Astrocyte of the hippocampus (primary cell): ENCODE measurements at regions not wholly inside any gene's neighbourhood (a gene's known extent, or its start where the extent isn't known, plus 50 kb on each side); places are given as distances from the start of the nearest gene placed in this dataset.

ENCODE experiments used
- DNase-seq: peaks from one replicate; pipeline ENCODE4 v3.0.0; 2011; ENCODE audit warnings: low read depth, low spot score

DNA sequence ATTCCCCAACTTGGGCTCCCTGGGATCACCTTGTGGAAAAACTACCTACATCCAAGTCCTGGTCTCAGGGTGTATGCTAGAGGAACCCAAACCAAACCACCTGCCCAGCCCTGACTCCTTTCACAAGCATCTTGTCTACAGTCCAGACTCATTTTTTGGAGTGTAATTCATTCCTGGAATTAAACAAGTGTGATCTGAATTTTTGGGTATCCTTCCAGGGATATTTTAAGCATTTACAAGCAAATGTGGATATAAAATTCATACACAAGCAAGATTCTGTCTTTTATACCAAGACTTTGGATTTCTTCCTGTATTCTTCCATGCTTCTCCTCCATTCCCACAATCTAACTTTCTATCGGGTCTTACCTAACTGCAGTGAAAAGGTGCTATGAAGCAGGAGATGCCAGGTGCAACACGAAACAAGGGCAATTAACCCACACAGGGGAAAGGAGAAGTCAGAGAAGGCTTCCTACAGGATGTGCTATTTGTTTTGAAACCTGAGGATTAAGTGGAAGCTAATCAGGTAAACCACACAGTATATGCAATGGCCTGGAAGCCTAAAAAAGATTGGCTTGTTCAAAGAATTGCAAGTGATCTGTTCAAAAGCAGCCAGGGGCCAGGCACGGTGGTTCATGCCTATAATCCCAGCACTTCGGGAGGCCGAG, 417.2 kb upstream of the C16orf82 start:
- DNase-seq, result no peak

DNA sequence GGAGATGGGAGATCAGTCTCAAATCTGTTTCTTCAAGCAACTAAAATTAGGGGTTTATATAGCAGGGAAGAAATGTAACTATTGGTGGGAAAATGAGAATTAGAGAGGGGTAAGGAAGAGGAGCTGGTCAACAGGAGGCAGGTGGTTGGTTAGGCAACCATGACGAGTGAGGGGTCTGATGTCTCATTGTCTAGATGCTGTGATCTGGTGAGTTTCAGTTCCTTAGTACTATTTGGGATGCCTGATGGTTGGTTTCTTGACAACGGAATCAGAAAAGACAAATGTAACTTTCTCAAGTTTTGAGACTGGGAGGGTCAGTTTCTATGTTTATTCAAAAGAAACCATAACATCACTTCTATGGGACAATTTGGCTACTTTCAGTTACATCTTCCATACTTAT, 415.3 kb upstream of the C16orf82 start:
- DNase-seq, result no peak

DNA sequence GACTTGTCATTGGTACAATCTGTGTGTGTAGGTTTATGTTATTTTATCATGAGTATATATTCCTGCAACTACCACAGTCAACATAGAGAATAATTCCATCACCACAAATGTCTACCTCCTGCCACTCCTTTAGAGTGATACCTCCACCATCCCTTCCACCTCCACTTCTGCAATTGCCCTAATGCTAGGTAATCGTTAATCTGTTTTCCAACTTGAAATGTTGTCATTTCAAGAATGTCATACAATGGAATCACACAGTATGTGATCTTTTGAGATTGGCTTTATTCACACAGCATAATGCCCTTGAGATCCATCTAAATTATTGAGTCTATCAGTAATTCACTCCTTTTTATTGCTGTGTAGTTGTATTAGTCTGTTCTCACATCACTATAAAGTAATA, 414.8 kb upstream of the C16orf82 start:
- DNase-seq, result no peak

DNA sequence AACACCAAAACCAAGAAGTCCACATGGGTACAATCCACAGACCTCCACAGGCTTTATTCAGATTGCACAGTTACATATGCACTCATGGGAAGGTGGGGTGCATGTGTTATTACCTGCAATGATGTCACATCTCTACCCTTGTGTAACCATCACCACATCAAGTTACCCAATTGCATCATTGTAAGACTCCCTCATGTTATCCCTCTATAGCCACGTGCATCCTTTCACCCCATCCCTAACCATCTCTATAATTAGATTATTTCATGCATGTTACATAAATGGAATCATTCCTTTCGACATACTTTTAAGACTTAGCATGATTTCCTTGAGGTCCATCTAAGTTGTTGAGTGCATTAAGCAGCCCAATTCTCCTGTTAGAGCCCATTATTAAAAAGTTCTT, 408.2 kb upstream of the C16orf82 start:
- no peak for DNase-seq

- no peak for DNase-seq
Measured at GRCh38 chr16:26658915-26659314, 407.8 kb upstream of the C16orf82 start.

- DNase-seq, result no peak
Measured at GRCh38 chr16:26664086-26664485, 402.6 kb upstream of the C16orf82 start.

DNA sequence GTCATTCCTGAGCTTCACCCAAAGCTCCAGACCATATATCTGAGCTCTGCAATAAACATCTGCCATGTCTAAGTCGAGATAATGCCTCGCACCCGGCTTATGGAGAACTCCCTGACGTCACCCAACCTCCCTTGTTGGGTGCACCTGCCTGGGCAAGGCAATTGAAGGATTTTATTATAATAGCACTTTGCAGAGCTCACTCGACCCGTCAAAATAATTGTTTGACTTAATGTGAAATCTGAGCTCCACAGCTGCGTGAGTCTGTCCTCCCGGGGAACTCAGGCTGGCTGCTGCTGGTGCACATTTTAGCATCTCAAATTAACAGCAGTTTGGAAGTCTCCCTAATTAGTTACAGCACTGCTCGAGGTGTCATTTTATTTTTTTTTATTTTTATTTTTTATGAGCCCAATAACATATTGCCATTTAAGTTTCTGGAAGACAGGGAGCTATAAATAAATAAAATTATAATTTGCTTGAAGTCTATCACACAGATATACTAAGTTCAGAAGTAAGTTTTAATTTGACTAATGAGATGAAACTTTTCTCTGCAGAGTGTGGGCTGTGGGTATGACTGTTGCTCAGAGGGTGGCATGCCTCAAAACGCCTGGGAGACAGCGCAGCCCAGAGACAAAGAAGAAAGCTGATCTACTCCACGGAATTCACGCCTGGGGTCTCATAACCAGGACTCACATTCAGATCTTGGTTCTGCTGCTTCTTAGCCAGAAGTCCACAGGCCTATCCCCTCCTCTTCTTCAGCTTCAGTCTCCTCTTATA, 401.4 kb upstream of the C16orf82 start:
- DNase-seq, result no peak

- no peak for DNase-seq
Measured at GRCh38 chr16:26666486-26666885, 400.2 kb upstream of the C16orf82 start.

DNA sequence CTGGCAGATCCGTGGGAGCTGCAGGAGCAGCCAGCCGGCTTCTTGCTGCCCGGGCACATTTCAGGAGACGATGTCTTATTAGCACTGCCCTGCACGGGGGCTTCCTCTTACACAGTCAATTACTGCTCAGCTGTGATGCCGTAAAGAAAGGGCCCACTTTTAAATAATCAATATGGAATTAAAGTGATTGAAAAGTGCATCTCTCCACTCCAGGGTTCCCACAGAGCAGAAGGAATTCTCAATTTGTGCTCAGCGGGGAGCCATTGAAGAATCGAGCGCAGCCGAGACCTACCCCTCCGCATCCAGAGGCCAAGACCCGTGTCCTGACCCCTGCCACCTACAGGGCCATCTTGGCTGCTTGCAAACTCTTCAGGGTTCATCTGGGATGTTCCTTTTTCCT, 399.4 kb upstream of the C16orf82 start:
- no peak for DNase-seq

DNA sequence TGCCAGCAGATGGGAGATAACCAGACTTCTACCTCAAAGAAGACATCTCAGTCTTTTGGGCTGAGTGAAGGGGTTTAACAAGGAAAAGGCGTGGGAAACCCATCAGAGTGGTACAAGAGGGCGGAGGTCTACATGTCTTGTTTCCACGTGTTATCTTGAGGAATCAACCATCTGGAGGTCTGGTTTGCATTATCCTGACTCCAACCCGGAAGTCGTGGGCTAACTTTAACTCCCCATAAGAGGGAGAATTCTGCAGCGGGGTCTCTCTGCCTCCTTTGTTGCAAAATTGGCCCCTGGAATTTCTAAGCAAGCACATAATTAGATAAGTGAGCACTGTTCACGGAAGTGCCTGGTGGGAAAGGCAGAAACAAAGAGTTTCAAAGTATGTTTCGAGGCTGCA, 398.7 kb upstream of the C16orf82 start:
- no peak for DNase-seq

- DNase-seq, result no peak
Measured at GRCh38 chr16:26672206-26672605, 394.5 kb upstream of the C16orf82 start.

DNA sequence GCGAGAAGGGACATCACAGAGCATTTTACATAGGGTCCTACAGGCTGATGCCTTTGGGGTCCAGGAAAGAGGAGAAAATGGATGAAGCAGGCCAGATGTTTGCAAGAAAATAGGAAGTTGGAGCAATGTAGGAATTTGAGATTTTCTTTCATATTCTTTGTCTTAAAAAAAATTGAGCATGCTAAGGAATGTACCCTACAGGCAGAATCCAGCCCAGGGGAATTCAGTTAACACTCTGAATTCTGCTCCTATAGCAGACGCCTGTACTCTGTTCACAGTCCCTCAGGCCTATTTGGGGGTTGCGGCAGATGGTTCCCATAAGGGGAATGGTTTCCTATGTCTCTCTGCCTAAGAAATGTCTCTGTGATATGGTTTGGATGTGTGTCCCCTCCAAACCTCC, 393.7 kb upstream of the C16orf82 start:
- DNase-seq, result no peak

- no peak for DNase-seq
Measured at GRCh38 chr16:26680671-26681070, 386.1 kb upstream of the C16orf82 start.

DNA sequence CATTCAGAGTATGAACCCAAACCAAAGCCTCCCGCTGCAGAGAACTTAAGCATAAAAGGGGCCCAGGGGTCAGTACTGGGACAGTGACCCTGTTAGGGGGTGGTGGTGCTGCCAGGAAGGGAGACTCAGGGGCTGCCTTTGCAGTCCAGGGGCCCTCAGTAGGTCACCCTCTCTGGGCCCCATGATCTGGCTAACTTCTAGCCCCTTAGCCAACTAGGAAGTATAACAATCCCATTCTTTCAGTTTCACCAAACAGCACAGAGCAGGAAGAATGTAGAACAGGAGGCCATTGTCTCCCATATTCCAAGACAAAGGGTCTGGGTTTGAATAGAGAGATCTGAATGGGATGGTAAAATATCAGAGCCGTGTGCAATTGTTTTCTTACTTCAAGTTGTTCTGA, 378.6 kb upstream of the C16orf82 start:
- DNase-seq, result no peak

DNA sequence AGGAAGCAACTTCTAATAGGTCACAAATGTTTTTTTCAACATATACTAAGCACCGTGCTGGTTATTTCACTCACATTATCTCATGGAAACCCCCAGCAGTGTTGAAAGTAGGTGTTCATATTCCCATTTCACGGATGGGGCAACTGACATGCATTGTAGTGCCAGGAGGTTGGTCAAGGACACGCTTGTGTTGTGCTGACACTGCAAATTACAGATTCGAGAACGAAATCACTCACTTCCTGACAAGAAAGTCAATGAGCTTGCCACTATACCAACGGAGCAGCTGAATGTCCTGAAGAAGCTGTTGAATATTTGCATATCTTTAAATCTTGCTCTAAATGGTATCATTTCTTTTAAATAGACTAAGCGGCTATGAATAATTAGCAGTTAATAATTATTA, 378.0 kb upstream of the C16orf82 start:
- no peak for DNase-seq

DNA sequence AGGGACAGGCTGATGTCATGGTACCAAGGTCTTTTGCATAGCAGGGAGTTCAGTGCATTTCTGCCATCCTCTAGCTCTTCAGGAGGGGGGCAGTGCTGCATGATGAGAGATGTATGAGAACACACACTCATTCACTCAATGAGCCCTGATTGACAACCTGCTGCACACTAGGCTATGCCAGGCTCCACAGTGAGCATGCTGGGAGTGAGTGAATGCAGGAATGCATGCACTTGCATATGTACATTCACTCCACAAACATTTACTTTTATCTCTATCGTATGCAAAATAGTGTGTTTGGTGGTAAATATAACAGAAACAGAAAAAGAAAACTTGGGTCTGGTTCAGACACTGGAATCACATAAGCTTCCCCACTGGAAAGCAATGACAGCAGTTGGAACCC, 374.1 kb upstream of the C16orf82 start:
- DNase-seq, result no peak

- no peak for DNase-seq
Measured at GRCh38 chr16:26697807-26698206, 368.9 kb upstream of the C16orf82 start.

GRCh38 chr16:26700250-26700649, 366.5 kb upstream of the C16orf82 start:
- DNase-seq, result no peak

DNA sequence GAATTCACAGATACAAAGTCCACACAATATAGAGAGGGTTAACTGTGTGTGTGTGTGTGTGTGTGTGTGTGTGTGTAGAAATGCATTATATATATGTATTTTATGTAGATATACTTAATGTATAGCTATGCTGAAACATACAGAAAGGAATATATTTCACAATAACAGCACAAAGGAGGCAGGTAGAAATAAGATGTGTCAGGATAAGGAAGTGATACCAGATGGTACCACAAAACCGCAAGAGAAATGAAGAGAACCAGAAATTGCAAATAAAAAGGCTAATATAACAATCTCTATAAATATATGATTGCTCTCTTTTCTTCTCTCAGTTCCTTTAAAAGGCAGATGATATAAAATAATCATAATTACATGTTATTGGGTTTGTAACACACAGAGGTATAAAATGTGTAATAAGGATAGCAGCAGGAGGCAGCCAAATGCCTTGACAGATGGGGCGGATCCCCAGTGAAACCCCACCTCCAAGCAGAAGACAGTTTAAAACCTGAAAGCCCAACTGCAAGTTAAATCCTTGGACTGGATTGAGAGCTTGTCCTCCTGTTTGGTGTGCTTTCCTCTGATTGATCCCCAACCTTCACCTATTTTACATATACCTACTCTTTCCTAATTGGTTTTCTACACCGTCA, 365.4 kb upstream of the C16orf82 start:
- DNase-seq, result no peak

GRCh38 chr16:26705346-26705745, 361.4 kb upstream of the C16orf82 start:
- DNase-seq, result no peak

DNA sequence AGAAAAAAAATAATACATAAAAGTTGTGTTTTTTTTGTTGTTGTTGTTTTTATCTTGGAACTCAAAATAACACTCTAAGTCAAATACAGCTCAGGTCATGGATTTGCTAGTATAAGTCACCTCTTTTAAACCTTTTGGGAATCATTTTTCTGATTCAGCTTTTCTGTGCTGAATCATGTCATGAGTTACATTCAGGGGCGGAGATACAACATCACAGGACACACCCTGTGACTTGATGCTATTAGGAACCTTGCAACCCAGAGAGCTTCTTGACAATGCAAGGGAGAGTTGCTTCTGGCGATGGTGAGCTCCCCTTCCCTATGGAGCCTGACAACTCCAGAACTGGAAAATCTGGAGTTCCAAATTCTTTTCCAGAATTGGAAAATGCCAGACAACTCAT, 358.3 kb upstream of the C16orf82 start:
- no peak for DNase-seq

DNA sequence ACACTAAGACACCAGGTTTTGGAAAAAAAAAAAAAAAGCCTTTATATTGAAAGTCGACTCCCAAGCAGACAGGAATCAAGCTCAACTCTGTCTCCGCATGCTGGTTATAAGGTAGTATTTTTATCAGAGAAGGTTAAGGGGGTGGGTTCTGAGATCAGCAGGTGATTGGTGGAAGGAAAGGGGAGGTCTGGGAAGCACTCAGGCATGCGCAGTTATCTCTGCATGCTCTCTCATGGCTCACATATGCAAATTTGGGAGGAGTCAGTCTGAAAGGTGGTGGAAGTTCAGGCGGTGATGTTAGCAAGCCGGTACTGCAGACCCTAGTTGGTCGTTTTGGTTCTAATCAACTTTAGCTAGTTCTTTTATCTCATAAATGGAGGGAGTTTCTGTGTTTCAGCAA, 357.6 kb upstream of the C16orf82 start:
- DNase-seq, result no peak

GRCh38 chr16:26709754-26710153, 357.0 kb upstream of the C16orf82 start:
- DNase-seq, result no peak
